Activated CD8-positive, alpha-beta T cell treated with anti-CD3 and anti-CD28 coated beads for 36 hours (primary cell): ENCODE measurements at regions not wholly inside any gene's neighbourhood (a gene's known extent, or its start where the extent isn't known, plus 50 kb on each side); places are given as distances from the start of the nearest gene placed in this dataset.

Experiments
- ATAC-seq: fragments of 200-7000 bp; cut with Tn5 transposase; one replicate; pipeline ENCODE4 v1.10.0; 2021; ENCODE audit warnings: mild to moderate bottlenecking, moderate library complexity
- CTCF ChIA-PET: fragments of 350-600 bp; sonication (Branson Sonifier 250); formaldehyde crosslinking; loops from one replicate; lab custom pipeline; 2021; ENCODE audit warnings: antibody characterized with exemption; lab: Charles Lee
- POLR2A ChIA-PET: fragments of 350-600 bp; sonication (Branson Sonifier 250); formaldehyde crosslinking; loops from one replicate; lab custom pipeline; 2021; ENCODE audit warnings: antibody characterized with exemption; lab: Charles Lee
- DNase-seq: peaks from one replicate; pipeline ENCODE4 v3.0.0-alpha.2; 2020
- H3K27ac Mint-ChIP-seq: one replicate; pipeline ENCODE4 v1.8.0; 2021; ENCODE audit warnings: mild to moderate bottlenecking, mixed read lengths
- H3K27me3 Mint-ChIP-seq: one replicate; pipeline ENCODE4 v1.8.0; 2021; ENCODE audit warnings: mixed read lengths
- H3K36me3 Mint-ChIP-seq: one replicate; pipeline ENCODE4 v1.8.0; 2021; ENCODE audit warnings: low read depth, mixed read lengths
- H3K4me1 Mint-ChIP-seq: one replicate; pipeline ENCODE4 v1.8.0; 2021; ENCODE audit warnings: low read depth, mixed read lengths
- H3K4me3 Mint-ChIP-seq: one replicate; pipeline ENCODE4 v1.8.0; 2021; ENCODE audit warnings: mild to moderate bottlenecking, moderate library complexity, mixed read lengths
- H3K9me3 Mint-ChIP-seq: one replicate; pipeline ENCODE4 v1.8.0; 2021; ENCODE audit warnings: mixed read lengths
- CTCF ChIP-seq: fragments of 200-600 bp; IDR thresholded peaks from one replicate; pipeline ENCODE4 v1.8.0; 2022; ENCODE audit warnings: antibody characterized with exemption, mild to moderate bottlenecking
- intact Hi-C: fragments of 100-400 bp; cut with micrococcal nuclease; formaldehyde crosslinking; loops from one replicate; pipeline ENCODE4 v1.10.0; 2022

- H3K36me3 Mint-ChIP-seq, result no peaks in the 10 kb centered on the region
- no peaks in the 10 kb centered on the region for H3K9me3 Mint-ChIP-seq
- no peak for TF ChIP-seq CTCF
- H3K27me3 Mint-ChIP-seq, result peaks cover 2% of the 10 kb centered on the region
- ATAC-seq (no peak), DNase-seq (no peak)
- no peaks in the 10 kb centered on the region for H3K4me1 Mint-ChIP-seq
- CTCF ChIA-PET, result no interaction called here
- POLR2A ChIA-PET, result no interaction called here
- intact Hi-C loops, result no loop called here
- H3K27ac Mint-ChIP-seq, result no peak overlapping the region
- no peak overlapping the region for H3K4me3 Mint-ChIP-seq
Measured at GRCh38 chr13:91189506-91189905, 158.0 kb upstream of the MIR17HG start.

- no peaks in the 10 kb centered on the region for H3K4me1 Mint-ChIP-seq
- H3K36me3 Mint-ChIP-seq, result no peaks in the 10 kb centered on the region
- CTCF ChIA-PET, result interaction anchor here (1.1 kb wide), 1 partner anchor 9 kb away, joined by 3 read pairs; no protein-coding TSS in a partner anchor
- DNase-seq, result no peak
- H3K27ac Mint-ChIP-seq, result no peak overlapping the region
- H3K4me3 Mint-ChIP-seq, result no peak overlapping the region
- peaks cover 2% of the 10 kb centered on the region for H3K27me3 Mint-ChIP-seq
- intact Hi-C loops, result no loop called here
- ATAC-seq, result no peak
- no peak for TF ChIP-seq CTCF
- no peaks in the 10 kb centered on the region for H3K9me3 Mint-ChIP-seq
- POLR2A ChIA-PET, result no interaction called here
Measured at GRCh38 chr13:91193358-91193757, 154.1 kb upstream of the MIR17HG start.

GRCh38 chr13:91195789-91196188, 151.7 kb upstream of the MIR17HG start:
- Mint-ChIP-seq H3K4me1 (no peaks in the 10 kb centered on the region), H3K27me3 (no peaks in the 10 kb centered on the region), H3K27ac (no peak overlapping the region), H3K9me3 (no peaks in the 10 kb centered on the region), H3K36me3 (no peaks in the 10 kb centered on the region), H3K4me3 (no peak overlapping the region)
- ChIA-PET CTCF (no interaction called here), POLR2A (no interaction called here)
- DNase-seq (no peak), ATAC-seq (no peak)
- TF ChIP-seq CTCF, result no peak
- intact Hi-C loops, result no loop called here

- H3K4me3 Mint-ChIP-seq, result no peak overlapping the region
- H3K4me1 Mint-ChIP-seq, result no peaks in the 10 kb centered on the region
- no peaks in the 10 kb centered on the region for H3K9me3 Mint-ChIP-seq
- no peak for TF ChIP-seq CTCF
- CTCF ChIA-PET, result no interaction called here
- no peaks in the 10 kb centered on the region for H3K27me3 Mint-ChIP-seq
- intact Hi-C loops, result no loop called here
- POLR2A ChIA-PET, result no interaction called here
- DNase-seq (no peak), ATAC-seq (no peak)
- H3K27ac Mint-ChIP-seq, result no peak overlapping the region
- no peaks in the 10 kb centered on the region for H3K36me3 Mint-ChIP-seq
Measured at GRCh38 chr13:91196958-91197357, 150.5 kb upstream of the MIR17HG start.

- Mint-ChIP-seq H3K27ac (no peak overlapping the region), H3K9me3 (no peaks in the 10 kb centered on the region), H3K4me3 (no peak overlapping the region), H3K36me3 (no peaks in the 10 kb centered on the region), H3K4me1 (no peaks in the 10 kb centered on the region), H3K27me3 (no peaks in the 10 kb centered on the region)
- ChIA-PET CTCF (no interaction called here), POLR2A (no interaction called here)
- ATAC-seq, result no peak
- no peak for TF ChIP-seq CTCF
- no peak for DNase-seq
- intact Hi-C loops, result no loop called here
Measured at GRCh38 chr13:91199866-91200265, 147.6 kb upstream of the MIR17HG start.
